DOHH2 (cell line): ENCODE measurements at regions not wholly inside any gene's neighbourhood (a gene's known extent, or its start where the extent isn't known, plus 50 kb on each side); places are given as distances from the start of the nearest gene placed in this dataset.

Experiments
- CTCF ChIP-seq: fragments of 200-600 bp; sonication (generic); IDR thresholded peaks from one replicate; pipeline ENCODE4 v1.5.1; 2014; ENCODE audit warnings: antibody characterized with exemption, mild to moderate bottlenecking, low read depth, low read length; ENCODE audit not compliant: poor library complexity, severe bottlenecking
- EZH2phosphoT487 ChIP-seq: fragments of 200-600 bp; sonication (generic); IDR thresholded peaks from 2 replicates; pipeline ENCODE4 v1.6.1; 2017; ENCODE audit warnings: borderline replicate concordance, mild to moderate bottlenecking, antibody characterized with exemption, low read length, moderate library complexity, mixed read lengths

- TF ChIP-seq CTCF (no peak), EZH2phosphoT487 (no peak)
Observed at GRCh38 chr10:118966076-118966849, 63.3 kb upstream of the NANOS1 start.
